Smooth muscle cell (in vitro differentiated cells): ENCODE measurements at regions not wholly inside any gene's neighbourhood (a gene's known extent, or its start where the extent isn't known, plus 50 kb on each side); places are given as distances from the start of the nearest gene placed in this dataset.
"Not testable (repeated sequence)": the region's sequence is repeated elsewhere in the genome, so short reads cannot be mapped to it uniquely, and the experiment has no call there.

ENCODE experiments used
- DNase-seq: peaks from one replicate; lab custom pipeline; 2025; ENCODE audit not compliant: unreplicated experiment; lab: John Stamatoyannopoulos, UW
- H2AFZ ChIP-seq: fragments of 200-600 bp; sonication (generic); 2 replicates; pipeline ENCODE4 v1.6.0; 2016; ENCODE audit warnings: antibody characterized with exemption, low read depth, mild to moderate bottlenecking
- H3F3A ChIP-seq: fragments of 200-600 bp; sonication (generic); 2 replicates; pipeline ENCODE4 v1.6.0; 2017; ENCODE audit warnings: antibody characterized with exemption, low read depth
- H3K27ac ChIP-seq: fragments of 200-600 bp; sonication (generic); 2 replicates; pipeline ENCODE4 v1.5.1; 2016; ENCODE audit warnings: low read depth, mild to moderate bottlenecking
- H3K27me3 ChIP-seq: fragments of 200-600 bp; sonication (generic); 2 replicates; pipeline ENCODE4 v1.6.1; 2016; ENCODE audit warnings: low read depth, mild to moderate bottlenecking
- H3K36me3 ChIP-seq: fragments of 200-600 bp; sonication (generic); 2 replicates; pipeline ENCODE4 v1.5.1; 2016; ENCODE audit warnings: low read depth
- H3K4me1 ChIP-seq: fragments of 200-600 bp; sonication (generic); 2 replicates; pipeline ENCODE4 v1.5.1; 2016; ENCODE audit warnings: low read depth
- H3K4me2 ChIP-seq: fragments of 200-600 bp; sonication (generic); 2 replicates; pipeline ENCODE4 v1.6.0; 2016; ENCODE audit warnings: mild to moderate bottlenecking
- H3K4me3 ChIP-seq: fragments of 200-600 bp; sonication (generic); 2 replicates; pipeline ENCODE4 v1.5.1; 2016; ENCODE audit warnings: mild to moderate bottlenecking
- H3K79me2 ChIP-seq: fragments of 200-600 bp; sonication (generic); 2 replicates; pipeline ENCODE4 v1.6.0; 2016; ENCODE audit warnings: low read depth, mild to moderate bottlenecking
- H3K9ac ChIP-seq: fragments of 200-600 bp; sonication (generic); 2 replicates; pipeline ENCODE4 v1.6.0; 2016; ENCODE audit warnings: low read depth
- H3K9me3 ChIP-seq: fragments of 200-600 bp; sonication (generic); replicated peaks from 2 replicates; pipeline ENCODE4 v1.5.1; 2016; ENCODE audit warnings: low read depth
- H4K20me1 ChIP-seq: fragments of 200-600 bp; sonication (generic); 2 replicates; pipeline ENCODE4 v1.6.0; 2016; ENCODE audit warnings: low read depth
- WGBS: methylation state at CpG from one replicate; pipeline ENCODE4 v1.1.7; 2016; ENCODE audit warnings: low lambda C conversion rate; 5-methylcytosine and 5-hydroxymethylcytosine counted together
- TF ChIP-seq, protein P1 (sequence below): fragments of 200-600 bp; sonication (generic); IDR thresholded peaks from 2 replicates; pipeline ENCODE4 v1.5.1; 2017; ENCODE audit warnings: borderline replicate concordance, mild to moderate bottlenecking, antibody characterized with exemption; ENCODE audit not compliant: insufficient read depth, poor library complexity, severe bottlenecking

GRCh38 chr18:46179306-46179705 lies 75.1 kb downstream of the HAUS1 start:
- H3F3A ChIP-seq = no peaks in the 10 kb centered on the region
- peaks cover 100% of the 10 kb centered on the region for H3K79me2 ChIP-seq
- TF ChIP-seq, protein P1, sequence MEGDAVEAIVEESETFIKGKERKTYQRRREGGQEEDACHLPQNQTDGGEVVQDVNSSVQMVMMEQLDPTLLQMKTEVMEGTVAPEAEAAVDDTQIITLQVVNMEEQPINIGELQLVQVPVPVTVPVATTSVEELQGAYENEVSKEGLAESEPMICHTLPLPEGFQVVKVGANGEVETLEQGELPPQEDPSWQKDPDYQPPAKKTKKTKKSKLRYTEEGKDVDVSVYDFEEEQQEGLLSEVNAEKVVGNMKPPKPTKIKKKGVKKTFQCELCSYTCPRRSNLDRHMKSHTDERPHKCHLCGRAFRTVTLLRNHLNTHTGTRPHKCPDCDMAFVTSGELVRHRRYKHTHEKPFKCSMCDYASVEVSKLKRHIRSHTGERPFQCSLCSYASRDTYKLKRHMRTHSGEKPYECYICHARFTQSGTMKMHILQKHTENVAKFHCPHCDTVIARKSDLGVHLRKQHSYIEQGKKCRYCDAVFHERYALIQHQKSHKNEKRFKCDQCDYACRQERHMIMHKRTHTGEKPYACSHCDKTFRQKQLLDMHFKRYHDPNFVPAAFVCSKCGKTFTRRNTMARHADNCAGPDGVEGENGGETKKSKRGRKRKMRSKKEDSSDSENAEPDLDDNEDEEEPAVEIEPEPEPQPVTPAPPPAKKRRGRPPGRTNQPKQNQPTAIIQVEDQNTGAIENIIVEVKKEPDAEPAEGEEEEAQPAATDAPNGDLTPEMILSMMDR = no peak
- no peak overlapping the region for H3K9ac ChIP-seq
- WGBS = 95% methylated on average over 5 of the region's 5 CpGs
- no peaks in the 10 kb centered on the region for H3K9me3 ChIP-seq
- no peak for DNase-seq
- H2AFZ ChIP-seq = no peak overlapping the region
- no peaks in the 10 kb centered on the region for H3K27me3 ChIP-seq
- H3K4me3 ChIP-seq = no peak overlapping the region
- peaks cover 17% of the 10 kb centered on the region for H3K4me1 ChIP-seq
- no peak overlapping the region for H3K27ac ChIP-seq
- no peak overlapping the region for H3K4me2 ChIP-seq
- peaks cover 100% of the 10 kb centered on the region for H4K20me1 ChIP-seq
- H3K36me3 ChIP-seq = no peaks in the 10 kb centered on the region

GRCh38 chr18:46182633-46183358 lies 78.6 kb downstream of the HAUS1 start:
- Histone ChIP-seq H4K20me1 (peaks cover 94% of the 10 kb centered on the region), H3K4me3 (no peak overlapping the region), H3F3A (no peaks in the 10 kb centered on the region), H3K9me3 (no peaks in the 10 kb centered on the region), H2AFZ (no peak overlapping the region), H3K9ac (no peak overlapping the region), H3K4me2 (no peak overlapping the region), H3K27me3 (no peaks in the 10 kb centered on the region), H3K79me2 (peaks cover 93% of the 10 kb centered on the region), H3K4me1 (peaks cover 10% of the 10 kb centered on the region), H3K27ac (no peak overlapping the region), H3K36me3 (no peaks in the 10 kb centered on the region)
- no peak for DNase-seq
- WGBS = 67% methylated on average over 3 of the region's 3 CpGs
- TF ChIP-seq, protein P1 = no peak

DNA sequence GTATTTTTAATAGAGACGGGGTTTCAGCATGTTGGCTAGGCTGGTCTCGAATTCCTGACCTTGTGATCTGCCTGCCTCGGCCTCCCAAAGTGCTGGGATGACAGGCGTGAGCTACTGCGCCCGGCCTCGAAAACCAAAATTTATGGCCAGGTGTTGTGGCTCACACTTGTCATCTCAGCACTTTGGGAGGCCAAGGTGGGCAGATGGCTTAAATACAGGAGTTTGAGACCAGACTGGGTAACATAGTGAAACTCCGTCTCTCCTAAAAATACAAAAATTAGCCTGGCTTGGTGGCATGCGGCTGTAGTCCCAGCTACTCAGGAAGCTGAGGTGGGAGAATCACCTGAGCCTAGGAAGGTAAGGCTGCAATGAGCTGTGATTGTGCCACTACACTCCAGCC lies 80.1 kb downstream of the HAUS1 start:
- H2AFZ ChIP-seq, H3K27ac ChIP-seq, H3K4me2 ChIP-seq, H3F3A ChIP-seq, H3K4me3 ChIP-seq, DNase-seq, H3K4me1 ChIP-seq, H3K27me3 ChIP-seq, H3K9ac ChIP-seq, H3K36me3 ChIP-seq, H3K9me3 ChIP-seq: not testable (repeated sequence)
- peaks cover 92% of the 10 kb centered on the region for H3K79me2 ChIP-seq
- H4K20me1 ChIP-seq = peaks cover 92% of the 10 kb centered on the region
- 96% methylated on average over 9 of the region's 9 CpGs for WGBS

DNA sequence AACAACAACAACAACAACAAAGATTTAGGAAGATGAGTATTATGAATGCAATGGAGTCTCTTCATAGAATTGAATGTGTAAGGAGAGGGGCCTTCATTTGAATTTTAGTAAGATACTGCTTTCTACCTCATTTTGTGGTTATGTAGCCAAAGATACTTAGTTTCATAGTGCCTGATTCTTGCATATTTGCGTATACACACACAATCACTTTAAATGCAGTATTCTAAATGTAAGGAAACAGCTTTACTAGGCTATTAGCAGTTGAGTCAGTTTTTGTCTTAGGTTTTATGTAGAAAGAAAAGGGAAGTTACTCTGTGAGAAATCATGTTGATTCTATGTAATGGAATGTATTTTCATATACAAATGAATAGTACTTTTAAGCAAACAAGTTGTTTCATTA lies 80.5 kb downstream of the HAUS1 start:
- Histone ChIP-seq H3K36me3 (no peaks in the 10 kb centered on the region), H3K79me2 (peaks cover 92% of the 10 kb centered on the region), H3K27me3 (no peaks in the 10 kb centered on the region), H3K4me1 (peaks cover 10% of the 10 kb centered on the region), H3K4me2 (no peak overlapping the region), H3K27ac (no peak overlapping the region), H3K4me3 (no peak overlapping the region), H2AFZ (no peak overlapping the region), H3F3A (no peaks in the 10 kb centered on the region), H3K9me3 (no peaks in the 10 kb centered on the region), H4K20me1 (peaks cover 92% of the 10 kb centered on the region), H3K9ac (no peak overlapping the region)
- WGBS = 89% methylated on average over 1 of the region's 1 CpG
- no peak for DNase-seq
- TF ChIP-seq, protein P1 = no peak
